MCF 10A (cell line): ENCODE measurements at regions not wholly inside any gene's neighbourhood (a gene's known extent, or its start where the extent isn't known, plus 50 kb on each side); places are given as distances from the start of the nearest gene placed in this dataset.
A peak's percentile ranks its signal among the peaks of the same experiment; 100 is the strongest.

ENCODE experiments used
- BruUV-seq: library from RNA; stranded (reverse); fragments of 400-500 nt; replicated peaks from 2 replicates; lab custom pipeline; 2021; lab: Mats Ljungman, UMichigan
- CTCF ChIA-PET: fragments of 300-600 bp; sonication (Branson Sonifier 250); formaldehyde crosslinking; extraction: SDS; loops from one replicate; lab custom pipeline; 2021; ENCODE audit warnings: antibody characterized with exemption, inconsistent platforms; lab: Yijun Ruan, JAX
- POLR2A ChIA-PET: fragments of 300-600, 350-650 bp; sonication (Branson Sonifier 250); formaldehyde crosslinking; extraction: SDS; loops from one replicate; lab custom pipeline; 2020; ENCODE audit warnings: antibody characterized with exemption, inconsistent platforms; lab: Yijun Ruan, JAX
- DNase-seq: peaks from one replicate; pipeline ENCODE4 v3.0.0-alpha.2; 2018; ENCODE audit not compliant: unreplicated experiment
- H3K27ac Mint-ChIP-seq: one replicate; pipeline ENCODE4 v1.8.0; 2022; ENCODE audit warnings: mild to moderate bottlenecking, low read depth, mixed read lengths; ENCODE audit not compliant: unreplicated experiment
- H3K27me3 Mint-ChIP-seq: one replicate; pipeline ENCODE4 v1.8.0; 2022; ENCODE audit warnings: mixed read lengths; ENCODE audit not compliant: insufficient read depth, unreplicated experiment
- H3K36me3 Mint-ChIP-seq: one replicate; pipeline ENCODE4 v1.8.0; 2022; ENCODE audit warnings: mild to moderate bottlenecking, moderate library complexity, mixed read lengths; ENCODE audit not compliant: insufficient read depth, unreplicated experiment
- H3K4me1 Mint-ChIP-seq: one replicate; pipeline ENCODE4 v1.8.0; 2022; ENCODE audit warnings: mixed read lengths; ENCODE audit not compliant: insufficient read depth, unreplicated experiment
- H3K4me3 Mint-ChIP-seq: one replicate; pipeline ENCODE4 v1.8.0; 2022; ENCODE audit warnings: mild to moderate bottlenecking, moderate library complexity, mixed read lengths; ENCODE audit not compliant: unreplicated experiment
- H3K9me3 Mint-ChIP-seq: one replicate; pipeline ENCODE4 v1.8.0; 2022; ENCODE audit warnings: mixed read lengths; ENCODE audit not compliant: unreplicated experiment
- intact Hi-C: fragments of 100-400 bp; cut with micrococcal nuclease; formaldehyde crosslinking; loops from 2 replicates; pipeline ENCODE4 v1.14.1; 2022
- TF ChIP-seq, protein P1 (sequence below): fragments of 200-600 bp; IDR thresholded peaks from one replicate; pipeline ENCODE4 v1.8.0; 2022; ENCODE audit warnings: antibody characterized with exemption, mild to moderate bottlenecking; ENCODE audit not compliant: unreplicated experiment

GRCh38 chr2:158907926-158908456 is 60.4 kb upstream of the TANC1 start:
- Mint-ChIP-seq H3K4me3 (no peak overlapping the region), H3K27me3 (no peaks in the 10 kb centered on the region), H3K27ac (no peak overlapping the region), H3K9me3 (no peaks in the 10 kb centered on the region), H3K4me1 (no peaks in the 10 kb centered on the region), H3K36me3 (no peaks in the 10 kb centered on the region)
- POLR2A ChIA-PET: interaction anchor here (0.9 kb wide), 1 partner anchor 60 kb away, joined by 3 read pairs; no protein-coding TSS in a partner anchor
- CTCF ChIA-PET: interaction anchor here (0.5 to 1.8 kb wide), 5 partner anchors 13 to 397 kb away, joined by 3 to 7 read pairs (median 3); no protein-coding TSS in a partner anchor
- intact Hi-C loops: no loop called here
- no TSS peak for BruUV-seq
- DNase-seq: no peak
- TF ChIP-seq, protein P1, sequence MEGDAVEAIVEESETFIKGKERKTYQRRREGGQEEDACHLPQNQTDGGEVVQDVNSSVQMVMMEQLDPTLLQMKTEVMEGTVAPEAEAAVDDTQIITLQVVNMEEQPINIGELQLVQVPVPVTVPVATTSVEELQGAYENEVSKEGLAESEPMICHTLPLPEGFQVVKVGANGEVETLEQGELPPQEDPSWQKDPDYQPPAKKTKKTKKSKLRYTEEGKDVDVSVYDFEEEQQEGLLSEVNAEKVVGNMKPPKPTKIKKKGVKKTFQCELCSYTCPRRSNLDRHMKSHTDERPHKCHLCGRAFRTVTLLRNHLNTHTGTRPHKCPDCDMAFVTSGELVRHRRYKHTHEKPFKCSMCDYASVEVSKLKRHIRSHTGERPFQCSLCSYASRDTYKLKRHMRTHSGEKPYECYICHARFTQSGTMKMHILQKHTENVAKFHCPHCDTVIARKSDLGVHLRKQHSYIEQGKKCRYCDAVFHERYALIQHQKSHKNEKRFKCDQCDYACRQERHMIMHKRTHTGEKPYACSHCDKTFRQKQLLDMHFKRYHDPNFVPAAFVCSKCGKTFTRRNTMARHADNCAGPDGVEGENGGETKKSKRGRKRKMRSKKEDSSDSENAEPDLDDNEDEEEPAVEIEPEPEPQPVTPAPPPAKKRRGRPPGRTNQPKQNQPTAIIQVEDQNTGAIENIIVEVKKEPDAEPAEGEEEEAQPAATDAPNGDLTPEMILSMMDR: no peak

DNA sequence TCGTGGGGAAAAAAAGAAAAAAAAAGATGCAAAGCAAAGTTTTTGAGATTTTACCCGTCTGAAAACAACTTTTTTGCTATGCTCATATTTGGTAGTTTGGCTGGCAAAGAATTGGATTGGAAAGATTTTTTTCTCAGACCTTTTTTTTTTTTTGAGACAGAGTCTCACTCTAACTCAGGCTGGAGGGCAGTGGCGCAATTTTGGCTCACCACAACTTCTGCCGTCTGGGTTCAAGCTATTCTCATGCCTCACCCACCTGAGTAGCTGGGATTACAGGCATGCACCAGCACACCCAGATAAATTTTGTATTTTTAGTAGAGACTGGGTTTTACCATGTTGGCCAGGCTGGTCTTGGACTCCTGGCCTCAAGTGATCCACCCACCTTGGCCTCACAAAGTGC is 56.3 kb upstream of the TANC1 start:
- CTCF ChIA-PET: interaction anchor here (0.6 to 2.3 kb wide), 4 partner anchors 50 to 207 kb away, joined by 3 to 7 read pairs (median 5); no protein-coding TSS in a partner anchor
- intact Hi-C loops: no loop called here
- H3K36me3 Mint-ChIP-seq: no peaks in the 10 kb centered on the region
- H3K4me3 Mint-ChIP-seq: no peak overlapping the region
- POLR2A ChIA-PET: interaction anchor here (0.7 kb wide), 1 partner anchor 79 kb away, joined by 3 read pairs; no protein-coding TSS in a partner anchor
- BruUV-seq: no TSS peak
- H3K9me3 Mint-ChIP-seq: no peaks in the 10 kb centered on the region
- peak overlapping the region; percentile 18 for H3K27ac Mint-ChIP-seq
- H3K27me3 Mint-ChIP-seq: no peaks in the 10 kb centered on the region
- DNase-seq: peak; percentile 27
- TF ChIP-seq, protein P1: no peak
- H3K4me1 Mint-ChIP-seq: no peaks in the 10 kb centered on the region

- ChIA-PET CTCF (interaction anchor here (0.6 to 2.3 kb wide), 5 partner anchors 13 to 255 kb away, joined by 3 to 7 read pairs (median 4); no protein-coding TSS in a partner anchor), POLR2A (interaction anchor here (0.7 to 0.8 kb wide), 2 partner anchors 10 to 78 kb away, joined by 3 read pairs; no protein-coding TSS in a partner anchor)
- no peak overlapping the region for H3K4me3 Mint-ChIP-seq
- BruUV-seq: no TSS peak
- no peak for DNase-seq
- TF ChIP-seq, protein P1: no peak
- H3K9me3 Mint-ChIP-seq: no peaks in the 10 kb centered on the region
- no peaks in the 10 kb centered on the region for H3K27me3 Mint-ChIP-seq
- H3K36me3 Mint-ChIP-seq: no peaks in the 10 kb centered on the region
- no peak overlapping the region for H3K27ac Mint-ChIP-seq
- no peaks in the 10 kb centered on the region for H3K4me1 Mint-ChIP-seq
- intact Hi-C loops: no loop called here
Observed at GRCh38 chr2:158912765-158913164, 55.7 kb upstream of the TANC1 start.

GRCh38 chr2:158914066-158914465 is 54.4 kb upstream of the TANC1 start:
- ChIA-PET CTCF (interaction anchor here (0.6 to 2.3 kb wide), 2 partner anchors 205 to 726 kb away, joined by 3 to 7 read pairs; no protein-coding TSS in a partner anchor), POLR2A (interaction anchor here (1.7 kb wide), 1 partner anchor 23 kb away, joined by 4 read pairs; no protein-coding TSS in a partner anchor)
- DNase-seq: no peak
- Mint-ChIP-seq H3K4me3 (no peak overlapping the region), H3K27me3 (no peaks in the 10 kb centered on the region), H3K36me3 (no peaks in the 10 kb centered on the region), H3K27ac (no peak overlapping the region), H3K4me1 (no peaks in the 10 kb centered on the region), H3K9me3 (no peaks in the 10 kb centered on the region)
- TF ChIP-seq, protein P1: no peak
- intact Hi-C loops: no loop called here
- BruUV-seq: no TSS peak
